OCI-LY3 (cell line): ENCODE measurements at regions not wholly inside any gene's neighbourhood (a gene's known extent, or its start where the extent isn't known, plus 50 kb on each side); places are given as distances from the start of the nearest gene placed in this dataset.

Experiments
- H2AFZ ChIP-seq: fragments of 200-600, 300-600 bp; shearing (Covaris generic); 2 replicates; pipeline ENCODE4 v1.6.0; 2014; ENCODE audit warnings: antibody characterized with exemption, low read depth, low read length
- H3K27ac ChIP-seq: fragments of 200-600, 300-600 bp; sonication (generic); 2 replicates; pipeline ENCODE4 v1.5.1; 2014; ENCODE audit warnings: mild to moderate bottlenecking, low read length, moderate library complexity, mixed read lengths
- H3K27me3 ChIP-seq: fragments of 200-600, 300-600 bp; sonication (generic); 2 replicates; pipeline ENCODE4 v1.6.1; 2014; ENCODE audit warnings: low read depth, low read length, mixed read lengths
- H3K36me3 ChIP-seq: fragments of 200-600, 300-600 bp; sonication (generic); replicated peaks from 2 replicates; pipeline ENCODE3; 2014; ENCODE audit warnings: low read depth, low read length, mixed read lengths
- H3K4me1 ChIP-seq: fragments of 300-600, 200-600 bp; sonication (generic); 2 replicates; pipeline ENCODE4 v1.6.1; 2014; ENCODE audit warnings: low read length, mixed read lengths
- H3K4me2 ChIP-seq: fragments of 200-600, 300-600 bp; sonication (generic); 2 replicates; pipeline ENCODE4 v1.6.1; 2014; ENCODE audit warnings: low read length, mixed read lengths
- H3K4me3 ChIP-seq: fragments of 300-600, 200-600 bp; sonication (generic); 2 replicates; pipeline ENCODE4 v1.5.1; 2014; ENCODE audit warnings: antibody characterized with exemption, mild to moderate bottlenecking, low read length, moderate library complexity
- H3K79me2 ChIP-seq: fragments of 300-600, 200-600 bp; shearing (Covaris generic); 2 replicates; pipeline ENCODE4 v1.6.1; 2014; ENCODE audit warnings: mild to moderate bottlenecking, low read length, mixed read lengths
- H3K9ac ChIP-seq: fragments of 300-600, 200-600 bp; shearing (Covaris generic); 2 replicates; pipeline ENCODE4 v1.6.0; 2014; ENCODE audit warnings: mild to moderate bottlenecking, low read length, moderate library complexity
- H3K9me3 ChIP-seq: fragments of 200-600, 300-600 bp; shearing (Covaris generic); 2 replicates; pipeline ENCODE4 v1.6.1; 2014; ENCODE audit warnings: low read length, mixed read lengths; ENCODE audit not compliant: insufficient read depth
- H4K20me1 ChIP-seq: fragments of 200-600, 300-600 bp; sonication (generic); 2 replicates; pipeline ENCODE4 v1.6.1; 2016; ENCODE audit warnings: low read length, mixed read lengths; ENCODE audit not compliant: insufficient read depth
- CTCF ChIP-seq: fragments of 200-600, 300-600 bp; sonication (generic); IDR thresholded peaks from 2 replicates; pipeline ENCODE4 v1.5.1; 2014; ENCODE audit warnings: antibody characterized with exemption, low read length, low read depth
- EZH2phosphoT487 ChIP-seq: fragments of 200-600 bp; shearing (Covaris generic); IDR thresholded peaks from 2 replicates; pipeline ENCODE4 v1.6.1; 2018; ENCODE audit warnings: antibody characterized with exemption, mixed run types, low read depth

GRCh38 chr4:123790681-123791080, 394.1 kb downstream of the SPRY1 start:
- H3K36me3 ChIP-seq: no peaks in the 10 kb centered on the region
- no peak overlapping the region for H3K9ac ChIP-seq
- no peak for TF ChIP-seq CTCF
- no peak for TF ChIP-seq EZH2phosphoT487
- no peak overlapping the region for H3K4me3 ChIP-seq
- H4K20me1 ChIP-seq: no peaks in the 10 kb centered on the region
- H3K79me2 ChIP-seq: no peaks in the 10 kb centered on the region
- H3K4me1 ChIP-seq: no peaks in the 10 kb centered on the region
- H3K4me2 ChIP-seq: no peak overlapping the region
- H3K9me3 ChIP-seq: no peaks in the 10 kb centered on the region
- H3K27me3 ChIP-seq: no peaks in the 10 kb centered on the region
- no peak overlapping the region for H2AFZ ChIP-seq
- no peak overlapping the region for H3K27ac ChIP-seq

- no peak overlapping the region for H3K27ac ChIP-seq
- no peaks in the 10 kb centered on the region for H4K20me1 ChIP-seq
- H3K9me3 ChIP-seq: no peaks in the 10 kb centered on the region
- no peaks in the 10 kb centered on the region for H3K79me2 ChIP-seq
- H3K27me3 ChIP-seq: no peaks in the 10 kb centered on the region
- H3K36me3 ChIP-seq: no peaks in the 10 kb centered on the region
- H3K9ac ChIP-seq: no peak overlapping the region
- no peak for TF ChIP-seq EZH2phosphoT487
- TF ChIP-seq CTCF: no peak
- no peak overlapping the region for H3K4me3 ChIP-seq
- no peak overlapping the region for H3K4me2 ChIP-seq
- H2AFZ ChIP-seq: no peak overlapping the region
- no peaks in the 10 kb centered on the region for H3K4me1 ChIP-seq
These were observed 405.6 kb downstream of the SPRY1 start for GRCh38 chr4:123802082-123802645.

GRCh38 chr4:123802933-123803332, 406.3 kb downstream of the SPRY1 start:
- Histone ChIP-seq H3K9ac (no peak overlapping the region), H3K4me3 (no peak overlapping the region), H3K9me3 (no peaks in the 10 kb centered on the region), H3K27ac (no peak overlapping the region), H2AFZ (no peak overlapping the region), H3K36me3 (no peaks in the 10 kb centered on the region), H3K4me1 (no peaks in the 10 kb centered on the region), H3K79me2 (no peaks in the 10 kb centered on the region), H4K20me1 (no peaks in the 10 kb centered on the region), H3K4me2 (no peak overlapping the region), H3K27me3 (no peaks in the 10 kb centered on the region)
- TF ChIP-seq CTCF (no peak), EZH2phosphoT487 (no peak)

- Histone ChIP-seq H4K20me1 (no peaks in the 10 kb centered on the region), H3K79me2 (no peaks in the 10 kb centered on the region), H3K36me3 (no peaks in the 10 kb centered on the region), H3K4me3 (no peak overlapping the region), H3K27me3 (no peaks in the 10 kb centered on the region), H3K4me2 (no peak overlapping the region), H3K27ac (no peak overlapping the region), H2AFZ (no peak overlapping the region), H3K9me3 (no peaks in the 10 kb centered on the region), H3K9ac (no peak overlapping the region), H3K4me1 (no peaks in the 10 kb centered on the region)
- TF ChIP-seq EZH2phosphoT487 (no peak), CTCF (no peak)
These were observed 407.7 kb downstream of the SPRY1 start for GRCh38 chr4:123804196-123804721.
